Activated T-cell treated with anti-CD3 and anti-CD28 coated beads for 1 hour (primary cell): ENCODE measurements at regions not wholly inside any gene's neighbourhood (a gene's known extent, or its start where the extent isn't known, plus 50 kb on each side); places are given as distances from the start of the nearest gene placed in this dataset.
"Not testable (repeated sequence)": the region's sequence is repeated elsewhere in the genome, so short reads cannot be mapped to it uniquely, and the experiment has no call there.

Experiments used
- DNase-seq: peaks from one replicate; pipeline ENCODE4 v3.0.0-alpha.2; 2020; ENCODE audit warnings: low read depth

DNA sequence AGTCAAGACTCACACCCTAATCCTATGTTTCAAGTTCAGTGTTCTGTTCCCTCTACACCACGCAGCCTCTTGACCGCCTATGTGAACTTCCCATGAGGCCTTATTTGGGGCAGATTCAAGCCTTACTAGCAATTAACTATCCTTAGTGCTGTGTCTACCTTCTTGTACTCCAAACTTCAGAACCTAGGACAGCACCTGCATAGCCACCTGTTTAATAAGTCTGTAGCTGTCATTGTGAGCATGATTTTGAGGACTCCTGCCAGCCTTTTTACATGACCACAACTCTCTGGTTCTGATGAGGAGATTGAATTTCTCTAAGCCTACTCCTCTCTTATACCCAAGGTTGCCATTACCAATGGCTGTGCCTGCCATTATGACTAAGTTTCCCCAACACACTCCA lies 50.8 kb upstream of the PCSK1 start:
- DNase-seq: no peak

GRCh38 chr5:96487859-96488258 lies 54.8 kb upstream of the PCSK1 start:
- no peak for DNase-seq

- no peak for DNase-seq
Measured at GRCh38 chr5:96489532-96489931, 56.5 kb upstream of the PCSK1 start.

GRCh38 chr5:96492459-96493047 lies 59.5 kb upstream of the PCSK1 start:
- no peak for DNase-seq

DNA sequence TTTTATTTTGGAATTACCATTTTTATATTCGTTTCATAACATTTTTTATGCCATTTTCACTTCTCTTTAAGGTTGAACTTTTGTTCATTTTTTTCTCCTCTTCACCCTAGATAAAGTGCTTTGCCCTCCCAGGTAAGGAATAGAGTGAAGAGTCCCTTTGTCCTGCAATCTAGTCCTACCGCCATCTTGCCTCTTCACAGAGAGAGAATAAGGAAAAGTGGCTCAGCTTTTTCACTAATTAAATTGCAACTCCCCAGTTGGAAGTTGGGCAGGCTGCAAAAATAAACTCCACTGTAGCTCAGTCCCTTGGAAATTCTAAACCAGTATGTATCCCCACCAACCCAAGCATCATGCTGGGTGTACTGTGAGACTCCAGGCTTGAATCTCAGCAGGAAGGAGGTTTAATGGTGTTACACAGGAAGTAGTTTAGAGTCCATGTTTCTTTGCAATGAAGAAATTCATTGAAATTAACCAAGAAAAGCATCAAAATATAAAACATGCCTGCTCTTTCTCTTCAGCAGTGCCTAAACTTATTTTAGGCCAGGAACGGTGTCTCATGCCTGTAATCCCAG lies 60.3 kb upstream of the PCSK1 start:
- DNase-seq: no peak

DNA sequence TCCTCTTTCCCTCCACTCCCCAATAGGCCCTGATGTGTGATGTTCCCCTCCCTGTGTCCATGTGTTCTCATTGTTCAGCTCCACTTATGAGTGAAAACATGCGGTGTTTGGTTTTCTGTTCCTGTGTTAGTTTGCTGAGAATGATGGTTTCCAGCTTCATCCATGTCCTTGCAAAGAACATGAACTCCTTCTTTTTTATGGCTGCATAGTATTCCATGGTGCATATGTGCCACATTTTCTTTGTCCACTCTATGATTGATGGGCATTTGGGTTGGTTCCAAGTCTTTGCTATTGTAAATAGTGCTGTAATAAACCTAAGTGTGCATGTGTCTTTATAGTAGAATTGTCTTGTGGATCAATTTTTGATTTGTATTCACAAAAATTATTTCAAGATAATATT lies 62.4 kb upstream of the PCSK1 start:
- DNase-seq: not testable (repeated sequence)

GRCh38 chr5:96497027-96497426 lies 64.0 kb upstream of the PCSK1 start:
- DNase-seq: not testable (repeated sequence)

- no peak for DNase-seq
Measured at GRCh38 chr5:96499753-96500345, 66.8 kb upstream of the PCSK1 start.

DNA sequence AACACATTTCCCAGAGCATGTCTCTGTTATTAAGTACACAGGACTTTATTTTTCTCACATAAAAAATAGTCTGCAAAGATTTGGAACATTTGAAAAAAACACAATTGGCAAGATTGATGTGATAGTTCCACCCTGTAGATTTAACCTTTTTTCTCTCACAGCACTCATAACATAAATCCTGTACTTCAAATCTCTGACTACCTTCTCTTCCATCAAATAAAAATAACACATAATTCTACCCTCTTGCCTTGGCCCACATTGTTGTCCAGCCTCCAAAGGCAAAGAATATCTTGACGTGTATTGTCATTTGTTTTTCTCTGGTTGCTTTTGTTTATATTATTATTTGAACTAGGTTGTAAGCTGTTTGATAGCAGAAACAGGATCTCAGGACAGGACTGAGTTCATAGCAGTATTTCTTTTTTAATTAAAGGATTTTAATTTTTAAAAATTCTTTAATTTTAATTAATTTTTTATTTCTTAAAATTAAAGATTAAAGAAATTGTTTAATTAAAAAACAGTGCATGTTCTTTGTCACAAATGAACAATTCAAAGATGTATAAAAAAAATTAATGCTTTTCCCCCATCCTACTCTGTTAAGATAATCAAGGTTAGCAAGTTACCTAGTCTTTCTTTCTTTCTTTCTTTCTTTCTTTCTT lies 69.1 kb upstream of the PCSK1 start:
- no peak for DNase-seq

- no peak for DNase-seq
Measured at GRCh38 chr5:96503501-96504236, 70.6 kb upstream of the PCSK1 start.

- DNase-seq: no peak
Measured at GRCh38 chr5:96506376-96506775, 73.3 kb upstream of the PCSK1 start.

DNA sequence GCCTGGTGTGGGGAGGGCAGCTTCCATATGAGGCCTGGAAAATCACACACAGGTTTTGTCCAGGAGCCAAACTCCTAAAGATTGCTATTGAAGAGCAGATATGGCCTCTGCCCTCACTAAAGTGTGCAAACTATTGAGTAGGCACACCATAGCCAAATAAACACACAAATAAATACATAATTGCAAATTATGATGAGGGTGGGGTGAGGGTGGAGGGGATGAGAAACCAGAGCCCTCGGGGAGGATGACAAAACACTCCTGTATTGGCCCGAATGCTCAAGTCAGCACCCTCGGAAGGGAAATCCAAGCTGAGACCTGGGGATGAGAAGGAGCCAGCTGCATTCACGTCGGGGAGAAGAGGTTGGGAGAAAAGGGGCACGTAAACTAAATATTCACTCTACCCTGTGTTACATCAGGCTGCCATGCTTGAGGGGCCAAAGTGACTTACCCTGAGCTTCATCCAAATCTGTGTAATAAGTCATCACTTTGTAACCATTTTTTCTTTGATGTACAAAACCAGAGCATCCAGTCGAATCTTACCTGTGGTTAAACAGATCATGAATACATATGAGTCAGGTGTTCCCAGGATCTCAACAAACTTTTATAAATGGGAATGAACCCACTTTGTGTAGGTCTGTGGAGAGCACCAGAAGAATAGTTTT lies 73.9 kb upstream of the PCSK1 start:
- no peak for DNase-seq

- DNase-seq: no peak
Measured at GRCh38 chr5:96509316-96509715, 76.3 kb upstream of the PCSK1 start.

DNA sequence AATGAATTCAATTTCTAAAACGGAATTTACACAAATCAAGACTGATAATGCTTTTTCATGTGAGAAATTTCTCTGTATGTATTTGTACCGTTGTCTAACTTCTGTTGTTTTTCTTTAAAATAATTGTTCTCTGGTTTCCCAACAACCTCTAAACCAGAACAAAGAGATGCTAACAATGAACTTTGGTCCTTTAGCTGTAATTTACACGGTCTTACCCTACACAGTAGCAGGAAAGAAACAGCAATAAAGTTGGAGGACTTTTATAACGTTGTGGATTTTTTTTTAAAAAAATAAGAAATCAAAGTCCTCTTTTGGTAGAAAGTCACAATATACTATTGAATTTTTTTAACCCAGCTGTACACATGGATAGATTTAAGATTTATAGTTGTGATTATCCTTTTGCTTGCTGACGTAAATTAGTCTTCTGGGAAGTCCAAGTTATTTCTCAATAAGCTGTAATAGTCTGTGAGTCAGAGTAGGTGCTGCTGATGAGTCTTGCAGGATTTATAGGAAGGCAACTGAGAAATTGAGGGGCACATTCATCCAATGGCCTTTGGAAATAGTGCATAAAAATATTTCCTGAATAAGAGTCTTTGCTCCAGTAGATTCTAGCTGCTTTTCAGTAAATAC lies 76.8 kb upstream of the PCSK1 start:
- DNase-seq: no peak

DNA sequence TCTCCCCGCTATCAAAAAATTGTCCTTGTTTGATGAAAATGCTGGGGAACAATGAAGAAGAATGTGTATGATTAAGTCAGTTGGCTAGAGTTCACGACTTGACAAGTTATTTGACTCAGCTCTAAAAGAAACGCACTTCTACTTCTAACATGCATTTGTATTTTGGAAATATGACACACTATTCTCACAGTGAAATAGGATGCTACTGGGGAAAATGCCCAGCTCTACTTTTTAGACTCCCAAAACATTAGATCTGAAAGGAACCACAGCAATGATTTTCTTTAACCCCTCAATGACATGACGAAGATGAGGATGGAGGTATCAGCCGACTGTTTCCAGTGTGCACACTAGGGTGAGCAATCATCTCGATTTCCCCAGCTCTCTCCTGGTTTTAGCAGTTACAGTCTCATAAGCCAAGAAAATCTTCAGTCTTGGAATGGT lies 83.6 kb upstream of the PCSK1 start:
- no peak for DNase-seq

- DNase-seq: no peak
Measured at GRCh38 chr5:96517295-96517694, 84.2 kb upstream of the PCSK1 start.

GRCh38 chr5:96520345-96520744 lies 87.3 kb upstream of the PCSK1 start:
- no peak for DNase-seq

- no peak for DNase-seq
Measured at GRCh38 chr5:96522635-96523355, 89.7 kb upstream of the PCSK1 start.

- no peak for DNase-seq
Measured at GRCh38 chr5:96527768-96528661, 95.0 kb upstream of the PCSK1 start.
